GM23338 (cell line): ENCODE measurements at regions not wholly inside any gene's neighbourhood (a gene's known extent, or its start where the extent isn't known, plus 50 kb on each side); places are given as distances from the start of the nearest gene placed in this dataset.
A peak's percentile ranks its signal among the peaks of the same experiment; 100 is the strongest.

ENCODE experiments used
- ATAC-seq: fragments of 200-7000 bp; cut with Tn5 transposase; 3 replicates; pipeline ENCODE4 v1.9.1; 2020
- DNase-seq: peaks from one replicate; pipeline ENCODE4 v3.0.0-alpha.2; 2015; ENCODE audit warnings: low spot score
- H2AFZ ChIP-seq: fragments of 200-600 bp; sonication (generic); 2 replicates; pipeline ENCODE4 v1.8.0; 2016; ENCODE audit warnings: antibody characterized with exemption, mild to moderate bottlenecking, moderate library complexity
- H3F3A ChIP-seq: fragments of 200-600 bp; sonication (generic); replicated peaks from 2 replicates; pipeline ENCODE4 v1.8.0; 2017; ENCODE audit warnings: antibody characterized with exemption, mixed run types, low read depth
- H3K27ac ChIP-seq: fragments of 200-600 bp; sonication (generic); 2 replicates; pipeline ENCODE4 v1.6.1; 2016; ENCODE audit warnings: low read depth
- H3K27me3 ChIP-seq: fragments of 200-600 bp; sonication (generic); 2 replicates; pipeline ENCODE4 v1.8.0; 2016; ENCODE audit warnings: mild to moderate bottlenecking, mixed run types, moderate library complexity; ENCODE audit not compliant: insufficient read depth
- H3K36me3 ChIP-seq: fragments of 200-600 bp; sonication (generic); 2 replicates; pipeline ENCODE4 v1.8.0; 2016; ENCODE audit warnings: mild to moderate bottlenecking; ENCODE audit not compliant: insufficient read depth
- H3K4me1 ChIP-seq: fragments of 200-600 bp; sonication (generic); 2 replicates; pipeline ENCODE4 v1.8.0; 2016; ENCODE audit warnings: mild to moderate bottlenecking, moderate library complexity; ENCODE audit not compliant: insufficient read depth
- H3K4me2 ChIP-seq: fragments of 200-600 bp; sonication (generic); 2 replicates; pipeline ENCODE4 v1.7.1; 2017; ENCODE audit warnings: mixed run types
- H3K4me3 ChIP-seq: fragments of 200-600 bp; sonication (generic); 2 replicates; pipeline ENCODE4 v1.6.1; 2016; ENCODE audit warnings: mixed run types
- H3K79me2 ChIP-seq: fragments of 200-600 bp; sonication (generic); replicated peaks from 2 replicates; pipeline ENCODE4 v1.8.0; 2017; ENCODE audit warnings: mild to moderate bottlenecking; ENCODE audit not compliant: insufficient read depth
- H3K9me2 ChIP-seq: fragments of 200-600 bp; sonication (generic); 2 replicates; pipeline ENCODE4 v1.8.0; 2017; ENCODE audit not compliant: insufficient read depth
- H4K20me1 ChIP-seq: fragments of 200-600 bp; sonication (generic); replicated peaks from 2 replicates; pipeline ENCODE4 v1.8.0; 2017; ENCODE audit warnings: mild to moderate bottlenecking; ENCODE audit not compliant: insufficient read depth
- H3K27ac Mint-ChIP-seq: 2 replicates; pipeline ENCODE4 v1.8.0; 2020; ENCODE audit warnings: inconsistent platforms, mild to moderate bottlenecking, moderate library complexity, mixed read lengths
- H3K27me3 Mint-ChIP-seq: 3 replicates; pipeline ENCODE4 v1.8.0; 2022; ENCODE audit warnings: low read depth, mild to moderate bottlenecking, moderate library complexity, mixed read lengths, inconsistent platforms; ENCODE audit not compliant: insufficient read depth, poor library complexity
- H3K36me3 Mint-ChIP-seq: 3 replicates; pipeline ENCODE4 v1.8.0; 2021; ENCODE audit warnings: low read depth, mild to moderate bottlenecking, inconsistent platforms, moderate library complexity, mixed read lengths
- H3K4me1 Mint-ChIP-seq: 3 replicates; pipeline ENCODE4 v1.8.0; 2020; ENCODE audit warnings: mild to moderate bottlenecking, inconsistent platforms, mixed read lengths
- H3K4me3 Mint-ChIP-seq: 3 replicates; pipeline ENCODE4 v1.8.0; 2021; ENCODE audit warnings: moderate library complexity, mild to moderate bottlenecking, inconsistent platforms, mixed read lengths
- H3K9me3 Mint-ChIP-seq: 3 replicates; pipeline ENCODE4 v1.8.0; 2020; ENCODE audit warnings: moderate library complexity, mild to moderate bottlenecking, inconsistent platforms, mixed read lengths
- CREB1 ChIP-seq: fragments of 250-450 bp; sonication (Bioruptor Pico); IDR thresholded peaks from 2 replicates; pipeline ENCODE4 v1.5.0; 2020; ENCODE audit warnings: low read depth, mild to moderate bottlenecking, moderate library complexity
- EZH2 ChIP-seq: fragments of 200-600 bp; sonication (generic); IDR thresholded peaks from one replicate; pipeline ENCODE4 v1.8.0; 2017; ENCODE audit warnings: antibody characterized with exemption, mild to moderate bottlenecking, low read depth; ENCODE audit not compliant: unreplicated experiment
- EZH2phosphoT487 ChIP-seq: fragments of 200-600 bp; sonication (generic); IDR thresholded peaks from one replicate; pipeline ENCODE4 v1.8.1; 2018; ENCODE audit warnings: antibody characterized with exemption; ENCODE audit not compliant: unreplicated experiment
- JUNB ChIP-seq: IDR thresholded peaks from one replicate; pipeline ENCODE4 v1.6.1; 2016; ENCODE audit warnings: antibody characterized with exemption; ENCODE audit not compliant: unreplicated experiment
- NANOG ChIP-seq: IDR thresholded peaks from 2 replicates; pipeline ENCODE4 v1.6.1; 2016; ENCODE audit warnings: antibody characterized with exemption, borderline replicate concordance
- POLR2AphosphoS5 ChIP-seq: IDR thresholded peaks from 2 replicates; pipeline ENCODE4 v1.6.1; 2016; ENCODE audit warnings: antibody characterized with exemption, low read depth
- STAT1 ChIP-seq: IDR thresholded peaks from one replicate; pipeline ENCODE4 v1.6.1; 2016; ENCODE audit warnings: antibody characterized with exemption; ENCODE audit not compliant: unreplicated experiment
- ZNF114 ChIP-seq: fragments of 250-450 bp; sonication (Bioruptor Pico); IDR thresholded peaks from 2 replicates; pipeline ENCODE4 v1.5.0; 2020; ENCODE audit warnings: mild to moderate bottlenecking, moderate library complexity
- ZNF331 ChIP-seq: fragments of 250-450 bp; sonication (Bioruptor Pico); IDR thresholded peaks from 2 replicates; pipeline ENCODE4 v1.5.0; 2020; ENCODE audit warnings: low read depth, mild to moderate bottlenecking, moderate library complexity
- TF ChIP-seq, protein P1 (sequence below): IDR thresholded peaks from 2 replicates; pipeline ENCODE4 v1.6.1; 2016; ENCODE audit warnings: antibody characterized with exemption
- TF ChIP-seq, protein P2 (sequence below): fragments of 250-450 bp; sonication (Bioruptor Pico); IDR thresholded peaks from 2 replicates; pipeline ENCODE4 v1.5.0; 2020; ENCODE audit warnings: mild to moderate bottlenecking, moderate library complexity
- TF ChIP-seq, protein P3 (sequence below), 2 experiments: fragments of 200-600 bp in 1 of 2; sonication (generic) in 1 of 2; conservative IDR thresholded peaks; 2 replicates each; pipeline versions ENCODE4 v1.5.1 to v1.6.1; 2016 to 2017; ENCODE audit warnings: antibody characterized with exemption in 2 of 2, low read depth in 2 of 2, mild to moderate bottlenecking in 2 of 2, moderate library complexity in 1 of 2

DNA sequence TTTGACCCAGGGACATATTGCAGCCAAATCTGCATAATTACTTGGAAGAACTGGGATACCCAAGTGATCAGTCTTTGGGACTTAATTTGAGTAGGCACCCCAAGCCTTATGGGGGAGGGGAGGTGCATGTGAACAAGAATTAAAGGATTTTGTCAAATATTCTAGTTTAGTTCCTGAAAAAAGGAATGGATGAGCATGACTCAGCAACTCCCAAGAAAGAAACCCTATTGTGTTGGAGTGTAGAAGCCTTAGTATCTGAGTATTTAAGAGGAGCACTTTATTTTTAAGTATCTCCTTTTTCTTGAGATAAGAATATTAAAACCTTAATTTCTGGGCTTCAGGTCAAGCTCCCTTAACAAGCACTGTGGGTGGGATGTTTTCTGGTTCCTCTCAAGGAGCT, 222.4 kb downstream of the CD47 start (continued):
- TF ChIP-seq, protein P1, sequence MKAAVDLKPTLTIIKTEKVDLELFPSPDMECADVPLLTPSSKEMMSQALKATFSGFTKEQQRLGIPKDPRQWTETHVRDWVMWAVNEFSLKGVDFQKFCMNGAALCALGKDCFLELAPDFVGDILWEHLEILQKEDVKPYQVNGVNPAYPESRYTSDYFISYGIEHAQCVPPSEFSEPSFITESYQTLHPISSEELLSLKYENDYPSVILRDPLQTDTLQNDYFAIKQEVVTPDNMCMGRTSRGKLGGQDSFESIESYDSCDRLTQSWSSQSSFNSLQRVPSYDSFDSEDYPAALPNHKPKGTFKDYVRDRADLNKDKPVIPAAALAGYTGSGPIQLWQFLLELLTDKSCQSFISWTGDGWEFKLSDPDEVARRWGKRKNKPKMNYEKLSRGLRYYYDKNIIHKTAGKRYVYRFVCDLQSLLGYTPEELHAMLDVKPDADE, result no peak
- TF ChIP-seq ZNF114 (CRISPR knock-in tag) (no peak), CREB1 (CRISPR knock-in tag) (no peak)

DNA sequence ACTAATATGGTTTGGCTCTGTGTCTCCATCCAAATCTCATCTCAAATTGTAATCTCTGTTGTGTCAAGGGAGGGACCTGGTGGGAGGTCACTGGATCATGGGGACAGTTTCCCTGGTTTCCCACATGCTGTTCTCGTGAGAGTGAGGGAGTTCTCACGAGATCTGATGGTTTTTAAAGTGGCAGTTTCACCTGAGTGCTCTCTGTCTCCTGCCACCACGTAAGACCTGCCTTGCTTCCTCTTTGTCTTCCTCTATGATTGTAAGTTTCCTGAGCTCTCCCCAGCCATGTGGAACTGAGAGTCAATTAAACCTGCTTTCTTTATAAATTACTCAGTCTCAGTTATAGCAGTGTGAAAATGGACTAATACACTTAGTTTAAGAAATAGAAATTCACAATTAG, 228.9 kb downstream of the CD47 start:
- no peaks in the 10 kb centered on the region for H3K27me3 Mint-ChIP-seq
- Histone ChIP-seq H4K20me1 (no peaks in the 10 kb centered on the region), H3K4me1 (no peaks in the 10 kb centered on the region), H3K4me3 (no peak overlapping the region), H3K27ac (no peak overlapping the region), H3K9me2 (no peaks in the 10 kb centered on the region), H3F3A (no peaks in the 10 kb centered on the region), H2AFZ (peak overlapping the region; percentile 41; the same call in 1 of the 2 replicates), H3K4me2 (no peak overlapping the region), H3K27me3 (no peaks in the 10 kb centered on the region), H3K36me3 (no peaks in the 10 kb centered on the region), H3K79me2 (no peaks in the 10 kb centered on the region)
- no peak overlapping the region for H3K27ac Mint-ChIP-seq
- no peaks in the 10 kb centered on the region for H3K36me3 Mint-ChIP-seq
- DNase-seq, result no peak
- no peak for ATAC-seq
- H3K4me1 Mint-ChIP-seq, result no peaks in the 10 kb centered on the region
- no peaks in the 10 kb centered on the region for H3K9me3 Mint-ChIP-seq
- no peak overlapping the region for H3K4me3 Mint-ChIP-seq
- no peak for TF ChIP-seq CREB1 (CRISPR knock-in tag)
- TF ChIP-seq, protein P2, sequence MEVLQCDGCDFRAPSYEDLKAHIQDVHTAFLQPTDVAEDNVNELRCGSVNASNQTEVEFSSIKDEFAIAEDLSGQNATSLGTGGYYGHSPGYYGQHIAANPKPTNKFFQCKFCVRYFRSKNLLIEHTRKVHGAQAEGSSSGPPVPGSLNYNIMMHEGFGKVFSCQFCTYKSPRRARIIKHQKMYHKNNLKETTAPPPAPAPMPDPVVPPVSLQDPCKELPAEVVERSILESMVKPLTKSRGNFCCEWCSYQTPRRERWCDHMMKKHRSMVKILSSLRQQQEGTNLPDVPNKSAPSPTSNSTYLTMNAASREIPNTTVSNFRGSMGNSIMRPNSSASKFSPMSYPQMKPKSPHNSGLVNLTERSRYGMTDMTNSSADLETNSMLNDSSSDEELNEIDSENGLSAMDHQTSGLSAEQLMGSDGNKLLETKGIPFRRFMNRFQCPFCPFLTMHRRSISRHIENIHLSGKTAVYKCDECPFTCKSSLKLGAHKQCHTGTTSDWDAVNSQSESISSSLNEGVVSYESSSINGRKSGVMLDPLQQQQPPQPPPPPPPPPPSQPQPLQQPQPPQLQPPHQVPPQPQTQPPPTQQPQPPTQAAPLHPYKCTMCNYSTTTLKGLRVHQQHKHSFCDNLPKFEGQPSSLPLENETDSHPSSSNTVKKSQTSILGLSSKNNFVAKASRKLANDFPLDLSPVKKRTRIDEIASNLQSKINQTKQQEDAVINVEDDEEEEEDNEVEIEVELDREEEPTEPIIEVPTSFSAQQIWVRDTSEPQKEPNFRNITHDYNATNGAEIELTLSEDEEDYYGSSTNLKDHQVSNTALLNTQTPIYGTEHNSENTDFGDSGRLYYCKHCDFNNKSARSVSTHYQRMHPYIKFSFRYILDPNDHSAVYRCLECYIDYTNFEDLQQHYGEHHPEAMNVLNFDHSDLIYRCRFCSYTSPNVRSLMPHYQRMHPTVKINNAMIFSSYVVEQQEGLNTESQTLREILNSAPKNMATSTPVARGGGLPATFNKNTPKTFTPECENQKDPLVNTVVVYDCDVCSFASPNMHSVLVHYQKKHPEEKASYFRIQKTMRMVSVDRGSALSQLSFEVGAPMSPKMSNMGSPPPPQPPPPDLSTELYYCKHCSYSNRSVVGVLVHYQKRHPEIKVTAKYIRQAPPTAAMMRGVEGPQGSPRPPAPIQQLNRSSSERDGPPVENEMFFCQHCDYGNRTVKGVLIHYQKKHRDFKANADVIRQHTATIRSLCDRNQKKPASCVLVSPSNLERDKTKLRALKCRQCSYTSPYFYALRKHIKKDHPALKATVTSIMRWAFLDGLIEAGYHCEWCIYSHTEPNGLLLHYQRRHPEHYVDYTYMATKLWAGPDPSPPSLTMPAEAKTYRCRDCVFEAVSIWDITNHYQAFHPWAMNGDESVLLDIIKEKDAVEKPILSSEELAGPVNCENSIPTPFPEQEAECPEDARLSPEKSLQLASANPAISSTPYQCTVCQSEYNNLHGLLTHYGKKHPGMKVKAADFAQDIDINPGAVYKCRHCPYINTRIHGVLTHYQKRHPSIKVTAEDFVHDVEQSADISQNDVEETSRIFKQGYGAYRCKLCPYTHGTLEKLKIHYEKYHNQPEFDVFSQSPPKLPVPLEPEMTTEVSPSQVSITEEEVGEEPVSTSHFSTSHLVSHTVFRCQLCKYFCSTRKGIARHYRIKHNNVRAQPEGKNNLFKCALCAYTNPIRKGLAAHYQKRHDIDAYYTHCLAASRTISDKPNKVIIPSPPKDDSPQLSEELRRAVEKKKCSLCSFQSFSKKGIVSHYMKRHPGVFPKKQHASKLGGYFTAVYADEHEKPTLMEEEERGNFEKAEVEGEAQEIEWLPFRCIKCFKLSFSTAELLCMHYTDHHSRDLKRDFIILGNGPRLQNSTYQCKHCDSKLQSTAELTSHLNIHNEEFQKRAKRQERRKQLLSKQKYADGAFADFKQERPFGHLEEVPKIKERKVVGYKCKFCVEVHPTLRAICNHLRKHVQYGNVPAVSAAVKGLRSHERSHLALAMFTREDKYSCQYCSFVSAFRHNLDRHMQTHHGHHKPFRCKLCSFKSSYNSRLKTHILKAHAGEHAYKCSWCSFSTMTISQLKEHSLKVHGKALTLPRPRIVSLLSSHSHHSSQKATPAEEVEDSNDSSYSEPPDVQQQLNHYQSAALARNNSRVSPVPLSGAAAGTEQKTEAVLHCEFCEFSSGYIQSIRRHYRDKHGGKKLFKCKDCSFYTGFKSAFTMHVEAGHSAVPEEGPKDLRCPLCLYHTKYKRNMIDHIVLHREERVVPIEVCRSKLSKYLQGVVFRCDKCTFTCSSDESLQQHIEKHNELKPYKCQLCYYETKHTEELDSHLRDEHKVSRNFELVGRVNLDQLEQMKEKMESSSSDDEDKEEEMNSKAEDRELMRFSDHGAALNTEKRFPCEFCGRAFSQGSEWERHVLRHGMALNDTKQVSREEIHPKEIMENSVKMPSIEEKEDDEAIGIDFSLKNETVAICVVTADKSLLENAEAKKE (CRISPR knock-in tag), result no peak
- no peak for TF ChIP-seq EZH2phosphoT487
- TF ChIP-seq, protein P1, result no peak
- TF ChIP-seq, protein P3, sequence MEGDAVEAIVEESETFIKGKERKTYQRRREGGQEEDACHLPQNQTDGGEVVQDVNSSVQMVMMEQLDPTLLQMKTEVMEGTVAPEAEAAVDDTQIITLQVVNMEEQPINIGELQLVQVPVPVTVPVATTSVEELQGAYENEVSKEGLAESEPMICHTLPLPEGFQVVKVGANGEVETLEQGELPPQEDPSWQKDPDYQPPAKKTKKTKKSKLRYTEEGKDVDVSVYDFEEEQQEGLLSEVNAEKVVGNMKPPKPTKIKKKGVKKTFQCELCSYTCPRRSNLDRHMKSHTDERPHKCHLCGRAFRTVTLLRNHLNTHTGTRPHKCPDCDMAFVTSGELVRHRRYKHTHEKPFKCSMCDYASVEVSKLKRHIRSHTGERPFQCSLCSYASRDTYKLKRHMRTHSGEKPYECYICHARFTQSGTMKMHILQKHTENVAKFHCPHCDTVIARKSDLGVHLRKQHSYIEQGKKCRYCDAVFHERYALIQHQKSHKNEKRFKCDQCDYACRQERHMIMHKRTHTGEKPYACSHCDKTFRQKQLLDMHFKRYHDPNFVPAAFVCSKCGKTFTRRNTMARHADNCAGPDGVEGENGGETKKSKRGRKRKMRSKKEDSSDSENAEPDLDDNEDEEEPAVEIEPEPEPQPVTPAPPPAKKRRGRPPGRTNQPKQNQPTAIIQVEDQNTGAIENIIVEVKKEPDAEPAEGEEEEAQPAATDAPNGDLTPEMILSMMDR (conservative IDR thresholded peaks at IDR 0.05; ENCODE audit: low read depth in 2 of 2), result no peak
- TF ChIP-seq STAT1, result no peak
- TF ChIP-seq ZNF331, result no peak
- no peak for TF ChIP-seq ZNF114 (CRISPR knock-in tag)
- no peak for TF ChIP-seq NANOG
- TF ChIP-seq POLR2AphosphoS5, result no peak
- TF ChIP-seq EZH2, result no peak
- TF ChIP-seq JUNB, result no peak
